ENCODE measurements at regions not wholly inside any gene's neighbourhood (a gene's known extent, or its start where the extent isn't known, plus 50 kb on each side); places are given as distances from the start of the nearest gene placed in this dataset.

- TF ChIP-seq POLR2A (IDR thresholded peaks at IDR 0.05; ENCODE audit: low read depth, low read length): no peak
- TF ChIP-seq, protein P1, sequence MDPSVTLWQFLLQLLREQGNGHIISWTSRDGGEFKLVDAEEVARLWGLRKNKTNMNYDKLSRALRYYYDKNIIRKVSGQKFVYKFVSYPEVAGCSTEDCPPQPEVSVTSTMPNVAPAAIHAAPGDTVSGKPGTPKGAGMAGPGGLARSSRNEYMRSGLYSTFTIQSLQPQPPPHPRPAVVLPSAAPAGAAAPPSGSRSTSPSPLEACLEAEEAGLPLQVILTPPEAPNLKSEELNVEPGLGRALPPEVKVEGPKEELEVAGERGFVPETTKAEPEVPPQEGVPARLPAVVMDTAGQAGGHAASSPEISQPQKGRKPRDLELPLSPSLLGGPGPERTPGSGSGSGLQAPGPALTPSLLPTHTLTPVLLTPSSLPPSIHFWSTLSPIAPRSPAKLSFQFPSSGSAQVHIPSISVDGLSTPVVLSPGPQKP (IDR thresholded peaks at IDR 0.05; ENCODE audit: borderline replicate concordance, low read depth, low read length): no peak
- TF ChIP-seq, protein P2, sequence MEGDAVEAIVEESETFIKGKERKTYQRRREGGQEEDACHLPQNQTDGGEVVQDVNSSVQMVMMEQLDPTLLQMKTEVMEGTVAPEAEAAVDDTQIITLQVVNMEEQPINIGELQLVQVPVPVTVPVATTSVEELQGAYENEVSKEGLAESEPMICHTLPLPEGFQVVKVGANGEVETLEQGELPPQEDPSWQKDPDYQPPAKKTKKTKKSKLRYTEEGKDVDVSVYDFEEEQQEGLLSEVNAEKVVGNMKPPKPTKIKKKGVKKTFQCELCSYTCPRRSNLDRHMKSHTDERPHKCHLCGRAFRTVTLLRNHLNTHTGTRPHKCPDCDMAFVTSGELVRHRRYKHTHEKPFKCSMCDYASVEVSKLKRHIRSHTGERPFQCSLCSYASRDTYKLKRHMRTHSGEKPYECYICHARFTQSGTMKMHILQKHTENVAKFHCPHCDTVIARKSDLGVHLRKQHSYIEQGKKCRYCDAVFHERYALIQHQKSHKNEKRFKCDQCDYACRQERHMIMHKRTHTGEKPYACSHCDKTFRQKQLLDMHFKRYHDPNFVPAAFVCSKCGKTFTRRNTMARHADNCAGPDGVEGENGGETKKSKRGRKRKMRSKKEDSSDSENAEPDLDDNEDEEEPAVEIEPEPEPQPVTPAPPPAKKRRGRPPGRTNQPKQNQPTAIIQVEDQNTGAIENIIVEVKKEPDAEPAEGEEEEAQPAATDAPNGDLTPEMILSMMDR (conservative IDR thresholded peaks at IDR 0.05; ENCODE audit: low read depth, low read length): no peak
- no peak for TF ChIP-seq BHLHE40 (IDR thresholded peaks at IDR 0.05; ENCODE audit: low read depth, low read length)
- TF ChIP-seq CHD1 (IDR thresholded peaks at IDR 0.05; ENCODE audit: low read depth, low read length): no peak
- no peak for TF ChIP-seq RAD21 (IDR thresholded peaks at IDR 0.05; ENCODE audit: low read length)
- TF ChIP-seq MAFK (IDR thresholded peaks at IDR 0.05; ENCODE audit: low read depth, low read length): no peak
- TF ChIP-seq CEBPB (IDR thresholded peaks at IDR 0.05; ENCODE audit: low read depth, low read length): no peak
Measured at GRCh38 chr3:75235631-75236030, 428.5 kb upstream of the FRG2C start.

Measured in IMR-90 (cell line).